Ascending aorta (tissue), 2 donors: ENCODE measurements at regions not wholly inside any gene's neighbourhood (a gene's known extent, or its start where the extent isn't known, plus 50 kb on each side); places are given as distances from the start of the nearest gene placed in this dataset.

Experiments
- DNase-seq, 2 donors: peaks; one replicate each; pipeline ENCODE4 v3.0.0-alpha.2; 2019; ENCODE audit warnings: low spot score in 2 of 2
- H3K27ac ChIP-seq, 2 donors: fragments of 200-600 bp; sonication (generic); one replicate each; pipeline ENCODE4 v1.5.1; 2016 to 2017; ENCODE audit warnings: mild to moderate bottlenecking in 1 of 2
- H3K27me3 ChIP-seq: fragments of 200-600 bp; sonication (generic); one replicate; pipeline ENCODE4 v1.5.1; 2017
- H3K36me3 ChIP-seq, 2 donors: fragments of 200-600 bp; sonication (generic); one replicate each; pipeline ENCODE4 v1.5.1; 2016
- H3K4me1 ChIP-seq, 2 donors: fragments of 200-600 bp; sonication (generic); one replicate each; pipeline ENCODE4 v1.5.1; 2016 to 2017; ENCODE audit warnings: mild to moderate bottlenecking in 1 of 2
- H3K4me3 ChIP-seq, 2 donors: fragments of 200-600 bp; sonication (generic); one replicate each; pipeline ENCODE4 v1.5.1; 2016 to 2017; ENCODE audit warnings: mild to moderate bottlenecking in 1 of 2
- H3K9me3 ChIP-seq, 2 donors: fragments of 200-600 bp; sonication (generic); one replicate each; pipeline ENCODE4 v1.5.1; 2016
- intact Hi-C: fragments of 100-400 bp; cut with DNase I; formaldehyde crosslinking; loops from one replicate; pipeline ENCODE4 v1.15.1; 2023
- TF ChIP-seq, protein P1 (sequence below), 3 experiments: fragments of 200-600 bp in 2 of 3; fragments of 450-650 bp in 1 of 3; sonication (generic) in 2 of 3; IDR thresholded peaks; one replicate each; pipeline ENCODE4 v1.5.1; 2016 to 2019; ENCODE audit warnings: antibody characterized with exemption in 3 of 3, mild to moderate bottlenecking in 1 of 3, moderate library complexity in 1 of 3

DNA sequence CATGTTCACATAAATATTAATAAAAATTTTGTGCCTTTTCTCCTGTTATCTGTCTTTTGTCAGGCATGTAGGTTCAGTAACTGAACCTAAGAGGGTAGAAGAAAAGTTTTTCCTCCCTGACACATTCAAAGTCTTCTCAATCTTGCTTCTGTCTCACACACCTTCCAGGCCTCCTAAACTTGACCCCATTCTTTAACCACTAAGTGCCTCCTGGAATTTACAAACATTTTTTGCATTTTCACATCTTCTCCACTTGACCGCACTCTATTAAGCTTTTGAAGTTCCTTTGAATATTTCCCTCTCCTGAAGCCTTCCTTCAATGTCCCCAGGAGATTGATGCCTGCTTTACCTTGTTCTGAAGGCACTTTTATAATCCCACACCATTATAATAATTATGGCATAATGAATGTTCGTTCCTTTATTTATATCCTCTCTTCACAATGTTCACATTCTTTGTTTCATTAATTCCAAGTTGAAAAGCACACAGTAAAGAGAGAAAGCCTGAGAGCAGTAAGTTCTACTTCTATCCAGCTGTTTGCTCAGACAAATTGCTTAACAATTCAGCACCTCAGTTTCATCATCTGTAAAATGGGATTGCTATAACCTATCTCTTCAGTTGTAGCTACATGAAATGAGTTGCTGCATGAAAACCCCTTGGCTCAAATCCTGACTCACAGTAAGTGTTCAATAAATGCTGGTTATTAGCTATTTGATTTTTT, 184.8 kb upstream of the KLHL29 start:
- no peak overlapping the region for H3K27ac ChIP-seq
- H3K4me1 ChIP-seq: no peaks in the 10 kb centered on the region
- no peak for DNase-seq

DNA sequence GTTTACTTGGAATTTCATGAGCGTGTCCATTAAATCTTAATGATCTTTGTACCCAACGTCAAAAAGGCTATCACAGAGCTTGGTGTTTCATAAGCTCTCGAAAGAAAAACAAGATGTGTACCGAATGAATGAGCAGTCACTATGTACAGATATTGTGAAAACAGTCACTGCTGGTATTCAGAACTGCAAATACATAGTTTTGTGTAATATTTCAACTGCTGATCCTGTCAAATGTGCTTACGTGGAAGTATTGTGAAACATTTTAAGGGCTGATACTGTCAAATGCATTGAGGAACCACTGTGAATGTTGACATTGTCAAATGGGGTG, 184.2 kb upstream of the KLHL29 start:
- TF ChIP-seq, protein P1, sequence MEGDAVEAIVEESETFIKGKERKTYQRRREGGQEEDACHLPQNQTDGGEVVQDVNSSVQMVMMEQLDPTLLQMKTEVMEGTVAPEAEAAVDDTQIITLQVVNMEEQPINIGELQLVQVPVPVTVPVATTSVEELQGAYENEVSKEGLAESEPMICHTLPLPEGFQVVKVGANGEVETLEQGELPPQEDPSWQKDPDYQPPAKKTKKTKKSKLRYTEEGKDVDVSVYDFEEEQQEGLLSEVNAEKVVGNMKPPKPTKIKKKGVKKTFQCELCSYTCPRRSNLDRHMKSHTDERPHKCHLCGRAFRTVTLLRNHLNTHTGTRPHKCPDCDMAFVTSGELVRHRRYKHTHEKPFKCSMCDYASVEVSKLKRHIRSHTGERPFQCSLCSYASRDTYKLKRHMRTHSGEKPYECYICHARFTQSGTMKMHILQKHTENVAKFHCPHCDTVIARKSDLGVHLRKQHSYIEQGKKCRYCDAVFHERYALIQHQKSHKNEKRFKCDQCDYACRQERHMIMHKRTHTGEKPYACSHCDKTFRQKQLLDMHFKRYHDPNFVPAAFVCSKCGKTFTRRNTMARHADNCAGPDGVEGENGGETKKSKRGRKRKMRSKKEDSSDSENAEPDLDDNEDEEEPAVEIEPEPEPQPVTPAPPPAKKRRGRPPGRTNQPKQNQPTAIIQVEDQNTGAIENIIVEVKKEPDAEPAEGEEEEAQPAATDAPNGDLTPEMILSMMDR (IDR thresholded peaks at IDR 0.05): no peak
- H3K27me3 ChIP-seq: no peaks in the 10 kb centered on the region
- H3K4me3 ChIP-seq: no peak overlapping the region
- no peaks in the 10 kb centered on the region for H3K4me1 ChIP-seq
- intact Hi-C loops: no loop called here
- no peaks in the 10 kb centered on the region for H3K36me3 ChIP-seq
- no peaks in the 10 kb centered on the region for H3K9me3 ChIP-seq
- no peak for DNase-seq
- H3K27ac ChIP-seq: no peak overlapping the region

More for the DNA sequence above, 184.8 kb upstream of the KLHL29 start:
- Histone ChIP-seq H3K36me3 (no peaks in the 10 kb centered on the region), H3K9me3 (no peaks in the 10 kb centered on the region), H3K27me3 (no peaks in the 10 kb centered on the region), H3K4me3 (no peak overlapping the region)
- intact Hi-C loops: no loop called here
- TF ChIP-seq, protein P1 (IDR thresholded peaks at IDR 0.05): no peak

DNA sequence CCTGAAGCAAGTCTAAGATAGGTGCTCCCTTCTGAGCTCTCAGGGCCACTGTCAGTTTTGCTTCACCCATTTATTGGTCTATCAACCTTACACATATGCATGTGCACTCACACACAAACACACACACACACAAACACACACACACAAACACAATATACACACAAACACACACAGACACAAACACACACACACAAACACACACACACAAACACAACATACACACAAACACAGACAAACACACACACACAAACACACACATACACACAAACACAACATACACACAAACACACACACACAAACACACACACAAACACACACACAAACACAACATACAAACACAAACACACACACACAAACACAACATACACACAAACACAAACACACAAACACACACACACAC, 181.6 kb upstream of the KLHL29 start:
- TF ChIP-seq, protein P1 (IDR thresholded peaks at IDR 0.05): no peak
- H3K27me3 ChIP-seq: no peaks in the 10 kb centered on the region
- H3K4me1 ChIP-seq: no peaks in the 10 kb centered on the region
- H3K9me3 ChIP-seq: no peaks in the 10 kb centered on the region
- no peak for DNase-seq
- intact Hi-C loops: no loop called here
- no peak overlapping the region for H3K4me3 ChIP-seq
- H3K27ac ChIP-seq: no peak overlapping the region
- no peaks in the 10 kb centered on the region for H3K36me3 ChIP-seq

DNA sequence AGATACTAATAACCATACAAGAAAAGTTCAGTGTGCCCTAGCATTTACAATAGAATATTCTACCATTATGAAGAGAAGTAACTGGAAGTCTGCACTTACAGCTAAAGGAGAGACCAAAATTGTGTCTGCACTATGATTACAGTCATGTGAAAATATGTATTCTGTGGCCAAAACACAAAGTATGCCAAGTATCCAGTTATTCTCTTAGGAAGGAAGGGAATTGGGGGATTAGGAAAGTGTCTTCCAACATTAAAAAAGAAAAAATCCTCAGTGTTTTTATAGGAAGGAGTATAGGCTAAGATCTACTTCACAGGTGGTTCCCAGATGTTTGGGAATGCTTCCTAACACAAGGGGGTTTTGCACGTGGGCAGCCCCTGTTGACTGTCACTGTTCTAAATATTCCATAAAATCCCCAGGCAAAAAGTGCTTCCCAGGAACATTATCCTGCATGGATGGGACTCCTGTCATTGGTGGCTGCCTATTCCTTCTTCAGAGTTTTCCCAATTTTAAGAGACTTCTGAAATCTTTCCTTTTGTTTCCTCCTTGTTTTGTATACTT, 180.2 kb upstream of the KLHL29 start:
- intact Hi-C loops: no loop called here
- H3K4me3 ChIP-seq: no peak overlapping the region

DNA sequence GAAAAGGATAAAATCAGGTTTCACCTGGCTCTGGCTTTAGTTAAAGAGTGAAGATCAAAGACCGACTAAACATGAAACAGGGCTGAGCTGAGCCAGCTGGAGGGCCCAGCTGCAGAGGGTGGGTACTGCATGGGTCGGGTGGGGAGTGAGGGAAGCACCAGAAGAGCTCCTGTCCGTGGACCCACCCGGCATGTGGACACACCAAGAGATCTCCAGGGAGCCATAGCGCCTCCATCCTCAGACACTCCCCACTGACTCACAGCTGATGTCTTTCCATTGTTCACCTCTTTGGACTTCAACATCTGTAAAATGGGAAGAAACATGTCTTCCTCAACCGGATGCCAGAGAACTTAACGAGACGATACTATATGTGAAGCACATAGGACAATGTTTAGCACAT, 178.3 kb upstream of the KLHL29 start:
- intact Hi-C loops: no loop called here
- Histone ChIP-seq H3K27me3 (no peaks in the 10 kb centered on the region), H3K9me3 (no peaks in the 10 kb centered on the region), H3K36me3 (no peaks in the 10 kb centered on the region), H3K4me3 (no peak overlapping the region), H3K4me1 (no peaks in the 10 kb centered on the region), H3K27ac (no peak overlapping the region)
- TF ChIP-seq, protein P1 (IDR thresholded peaks at IDR 0.05): no peak
- no peak for DNase-seq

More for the DNA sequence above, 180.2 kb upstream of the KLHL29 start:
- H3K9me3 ChIP-seq: no peaks in the 10 kb centered on the region
- TF ChIP-seq, protein P1 (IDR thresholded peaks at IDR 0.05): no peak
- no peaks in the 10 kb centered on the region for H3K27me3 ChIP-seq
- no peaks in the 10 kb centered on the region for H3K4me1 ChIP-seq
- no peaks in the 10 kb centered on the region for H3K36me3 ChIP-seq
- DNase-seq: no peak
- H3K27ac ChIP-seq: no peak overlapping the region
